HepG2 (cell line): ENCODE measurements at regions not wholly inside any gene's neighbourhood (a gene's known extent, or its start where the extent isn't known, plus 50 kb on each side); places are given as distances from the start of the nearest gene placed in this dataset.

Experiments used
- EP300 ChIP-seq, 3 experiments: sonication (generic) in 1 of 3; formaldehyde crosslinking in 1 of 3; IDR thresholded peaks; 2 replicates each; pipeline versions ENCODE4 v1.5.1 to v1.6.1; 2011 to 2020; ENCODE audit warnings: low read depth in 2 of 3, low read length in 2 of 3, borderline replicate concordance in 1 of 3, improper control_type of control experiment in 1 of 3, mild to moderate bottlenecking in 1 of 3, missing genetic modification reagents in 1 of 3, moderate library complexity in 1 of 3
- FOSL1 ChIP-seq: sonication (generic); formaldehyde crosslinking; IDR thresholded peaks from 2 replicates; pipeline ENCODE4 v1.9.0; 2021; ENCODE audit warnings: missing genetic modification reagents, borderline replicate concordance
- FOXO1 ChIP-seq: sonication (generic); formaldehyde crosslinking; IDR thresholded peaks from 2 replicates; pipeline ENCODE4 v1.4.0; 2020; ENCODE audit warnings: missing genetic modification reagents
- KDM5B ChIP-seq: sonication (generic); formaldehyde crosslinking; IDR thresholded peaks from 2 replicates; pipeline ENCODE4 v1.4.0; 2020; ENCODE audit warnings: missing genetic modification reagents, mild to moderate bottlenecking, borderline replicate concordance
- MAX ChIP-seq: IDR thresholded peaks from 2 replicates; pipeline ENCODE4 v1.6.1; 2012; ENCODE audit warnings: inconsistent platforms
- NFATC3 ChIP-seq: sonication (generic); formaldehyde crosslinking; IDR thresholded peaks from 2 replicates; pipeline ENCODE4 v1.5.1; 2020; ENCODE audit warnings: mild to moderate bottlenecking, missing genetic modification reagents
- PLRG1 ChIP-seq: fragments of 450-650 bp; conservative IDR thresholded peaks from 2 replicates; pipeline ENCODE4 v1.6.1; 2016
- ZBTB40 ChIP-seq, 2 experiments: fragments of 450-650 bp in 1 of 2; sonication (generic) in 1 of 2; formaldehyde crosslinking in 1 of 2; IDR thresholded peaks; 2 replicates each; pipeline versions ENCODE4 v1.6.1 to v1.8.0; 2016 to 2022; ENCODE audit warnings: antibody characterized with exemption in 1 of 2, mild to moderate bottlenecking in 1 of 2, missing genetic modification reagents in 1 of 2
- ZNF329 ChIP-seq: sonication (generic); formaldehyde crosslinking; IDR thresholded peaks from 2 replicates; pipeline ENCODE4 v1.9.0; 2021; ENCODE audit warnings: low read depth, mild to moderate bottlenecking, missing genetic modification reagents

- TF ChIP-seq ZNF329 (CRISPR knock-in tag) (no peak), NFATC3 (CRISPR knock-in tag) (no peak), MAX (no peak), ZBTB40 (IDR thresholded peaks at IDR 0.05) (no peak), ZBTB40 (CRISPR knock-in tag; IDR thresholded peaks at IDR 0.05) (no peak), FOXO1 (CRISPR knock-in tag) (no peak), EP300 (IDR thresholded peaks at IDR 0.05; ENCODE audit: low read depth in 2 of 2, low read length in 2 of 2) (no peak), EP300 (CRISPR knock-in tag; IDR thresholded peaks at IDR 0.05; ENCODE audit: borderline replicate concordance) (no peak), KDM5B (no peak), FOSL1 (CRISPR knock-in tag) (no peak), PLRG1 (no peak)
Observed at GRCh38 chr14:55921511-55921910, 196.7 kb upstream of the PELI2 start.
